HCT116 (cell line): ENCODE measurements at regions not wholly inside any gene's neighbourhood (a gene's known extent, or its start where the extent isn't known, plus 50 kb on each side); places are given as distances from the start of the nearest gene placed in this dataset.

Experiments used
- ATAC-seq: fragments of 200-7000 bp; cut with Tn5 transposase; 2 replicates; pipeline ENCODE4 v1.9.1; 2020; ENCODE audit warnings: mild to moderate bottlenecking, moderate library complexity
- BruUV-seq: library from RNA; stranded (reverse); fragments of 400-500 nt; replicated peaks from 2 replicates; lab custom pipeline; 2021; lab: Mats Ljungman, UMichigan
- CTCF ChIA-PET: fragments of 300-600 bp; sonication (Branson Sonifier 250); formaldehyde crosslinking; loops from one replicate; lab custom pipeline; 2021; ENCODE audit warnings: antibody characterized with exemption; lab: Charles Lee
- POLR2A ChIA-PET: fragments of 300-600, 350-600 bp; sonication (Branson Sonifier 250); formaldehyde crosslinking; loops from one replicate; lab custom pipeline; 2021; ENCODE audit warnings: antibody characterized with exemption; lab: Charles Lee
- RAD21 ChIA-PET, 2 experiments: fragments of 300-600 bp; sonication (Branson Sonifier 250); formaldehyde crosslinking; loops; one replicate each; lab custom pipeline; 2023; ENCODE audit warnings: low total read pairs in 2 of 2; ENCODE audit not compliant: uncharacterized antibody in 2 of 2, unreplicated experiment in 2 of 2, low non-redundant PET in 1 of 2; lab: Charles Lee
- DNase-seq: peaks from one replicate; pipeline ENCODE4 v3.0.0-alpha.2; 2010; ENCODE audit warnings: low read depth, low spot score
- H2AFZ ChIP-seq: fragments of 200-600 bp; shearing (Covaris generic), sonication (generic); 2 replicates; pipeline ENCODE4 v1.6.1; 2017; ENCODE audit warnings: low read depth, mixed run types, mixed read lengths, antibody characterized with exemption, low read length; ENCODE audit not compliant: poor library complexity, severe bottlenecking
- H3K27ac ChIP-seq: 2 replicates; pipeline ENCODE4 v1.5.1; 2012; ENCODE audit warnings: low read depth, low read length
- H3K27me3 ChIP-seq: fragments of 200-600 bp; sonication (generic); 2 replicates; pipeline ENCODE4 v1.6.1; 2016; ENCODE audit warnings: mixed run types, low read length, mixed read lengths; ENCODE audit not compliant: insufficient read depth
- H3K36me3 ChIP-seq, 2 experiments: fragments of 200-500 bp in 1 of 2; fragments of 200-600 bp in 1 of 2; sonication (Bioruptor generic) in 1 of 2; sonication (generic) in 1 of 2; 2 replicates each; pipeline versions ENCODE4 v1.5.1 to v1.6.1; 2014 to 2016; ENCODE audit warnings: low read length in 2 of 2, inconsistent platforms in 1 of 2, mixed read lengths in 1 of 2, mixed run types in 1 of 2; ENCODE audit not compliant: insufficient read depth in 2 of 2, control insufficient read depth in 1 of 2
- H3K4me1 ChIP-seq, 2 experiments: fragments of 200-600 bp in 1 of 2; sonication (generic) in 1 of 2; 2 replicates each; pipeline versions ENCODE4 v1.5.1 to v1.6.1; 2012 to 2017; ENCODE audit warnings: low read length in 2 of 2, inconsistent platforms in 1 of 2, mild to moderate bottlenecking in 1 of 2, mixed read lengths in 1 of 2, mixed run types in 1 of 2, moderate library complexity in 1 of 2; ENCODE audit not compliant: insufficient read depth in 2 of 2, control insufficient read depth in 1 of 2
- H3K4me2 ChIP-seq: fragments of 200-600 bp; sonication (generic); 2 replicates; pipeline ENCODE4 v1.6.1; 2017; ENCODE audit warnings: mixed run types, low read length, mixed read lengths
- H3K4me3 ChIP-seq, 2 experiments: fragments of 200-600 bp in 1 of 2; sonication (generic) in 1 of 2; replicated peaks in 1 of 2; 2 replicates each; pipeline ENCODE4 v1.5.1; 2011 to 2016; ENCODE audit warnings: low read length in 2 of 2, control low read depth in 1 of 2, low read depth in 1 of 2, mild to moderate bottlenecking in 1 of 2, mixed read lengths in 1 of 2, mixed run types in 1 of 2
- H3K79me2 ChIP-seq: fragments of 200-600 bp; sonication (generic); 2 replicates; pipeline ENCODE4 v1.6.1; 2017; ENCODE audit warnings: mild to moderate bottlenecking, mixed run types, low read length, moderate library complexity, mixed read lengths; ENCODE audit not compliant: insufficient read depth
- H3K9ac ChIP-seq: fragments of 200-600 bp; sonication (generic); 2 replicates; pipeline ENCODE4 v1.6.1; 2016; ENCODE audit warnings: low read length, mixed read lengths
- H3K9me2 ChIP-seq: fragments of 200-600 bp; sonication (generic), shearing (Covaris generic); 2 replicates; pipeline ENCODE4 v1.6.1; 2017; ENCODE audit warnings: mixed run types, mild to moderate bottlenecking, moderate library complexity; ENCODE audit not compliant: insufficient read depth
- H3K9me3 ChIP-seq, 2 experiments: fragments of 200-500 bp in 1 of 2; fragments of 200-600 bp in 1 of 2; sonication (Bioruptor generic) in 1 of 2; sonication (generic) in 1 of 2; 2 replicates each; pipeline ENCODE4 v1.6.1; 2014 to 2017; ENCODE audit warnings: low read length in 2 of 2, mixed read lengths in 2 of 2, inconsistent platforms in 1 of 2, low read depth in 1 of 2, mild to moderate bottlenecking in 1 of 2, mixed run types in 1 of 2, moderate library complexity in 1 of 2; ENCODE audit not compliant: control insufficient read depth in 1 of 2, insufficient read depth in 1 of 2
- H4K20me1 ChIP-seq: fragments of 200-600 bp; sonication (generic), shearing (Covaris generic); 2 replicates; pipeline ENCODE4 v1.6.1; 2017; ENCODE audit warnings: mixed run types, mild to moderate bottlenecking, moderate library complexity; ENCODE audit not compliant: insufficient read depth
- CEBPB ChIP-seq: IDR thresholded peaks from 2 replicates; pipeline ENCODE4 v1.6.1; 2012; ENCODE audit warnings: low read depth
- CTCF ChIP-seq, 3 experiments: fragments of 200-600 bp in 1 of 3; sonication (generic) in 1 of 3; IDR thresholded peaks in 2 of 3; conservative IDR thresholded peaks in 1 of 3; 2 replicates each; pipeline ENCODE4 v1.5.1; 2012 to 2017; ENCODE audit warnings: low read depth in 2 of 3, low read length in 2 of 3, antibody characterized with exemption in 1 of 3, borderline replicate concordance in 1 of 3, control low read depth in 1 of 3, mild to moderate bottlenecking in 1 of 3, mixed read lengths in 1 of 3, mixed run types in 1 of 3, moderate library complexity in 1 of 3; ENCODE audit not compliant: insufficient read depth in 1 of 3
- FOSL1 ChIP-seq: IDR thresholded peaks from 2 replicates; pipeline ENCODE4 v1.6.1; 2012; ENCODE audit warnings: low read depth
- SP1 ChIP-seq: IDR thresholded peaks from 2 replicates; pipeline ENCODE4 v1.6.1; 2012; ENCODE audit warnings: low read depth
- ZBTB33 ChIP-seq: IDR thresholded peaks from 2 replicates; pipeline ENCODE4 v1.6.1; 2011; ENCODE audit warnings: mild to moderate bottlenecking, low read length, moderate library complexity; ENCODE audit not compliant: insufficient replicate concordance; ENCODE audit errors: extremely low read depth
- ZFX ChIP-seq: fragments of 450-650 bp; IDR thresholded peaks from 2 replicates; pipeline ENCODE4 v1.6.1; 2017
- intact Hi-C: fragments of 100-400 bp; cut with micrococcal nuclease; formaldehyde crosslinking; loops from 2 replicates; pipeline ENCODE4 v1.10.0; 2022

GRCh38 chr3:107986505-107986904 is 104.3 kb downstream of the CD47 start:
- no peak overlapping the region for H3K27ac ChIP-seq
- H2AFZ ChIP-seq, result no peak overlapping the region
- POLR2A ChIA-PET, result no interaction called here
- TF ChIP-seq ZFX (no peak), FOSL1 (no peak), ZBTB33 (no peak), CEBPB (no peak)
- peaks cover 0 to 26% of the 10 kb centered on the region in 2 experiments; a peak in 3 of 4 replicates for H3K4me1 ChIP-seq
- CTCF ChIA-PET, result no interaction called here
- H3K9me3 ChIP-seq, result no peaks in the 10 kb centered on the region
- no peaks in the 10 kb centered on the region for H3K79me2 ChIP-seq
- H4K20me1 ChIP-seq, result no peaks in the 10 kb centered on the region
- no peaks in the 10 kb centered on the region for H3K9me2 ChIP-seq
- BruUV-seq, result no TSS peak
- DNase-seq (no peak), ATAC-seq (no peak)
- H3K4me2 ChIP-seq, result no peak overlapping the region
- intact Hi-C loops, result no loop called here
- H3K4me3 ChIP-seq, result no peak overlapping the region
- no peak overlapping the region for H3K9ac ChIP-seq
- H3K36me3 ChIP-seq, result no peaks in the 10 kb centered on the region
- RAD21 ChIA-PET, result no interaction called here
- no peaks in the 10 kb centered on the region for H3K27me3 ChIP-seq

- no peaks in the 10 kb centered on the region for H3K79me2 ChIP-seq
- H3K4me2 ChIP-seq, result no peak overlapping the region
- ChIA-PET RAD21 (no interaction called here), POLR2A (no interaction called here), CTCF (no interaction called here)
- H3K9me2 ChIP-seq, result no peaks in the 10 kb centered on the region
- H2AFZ ChIP-seq, result no peak overlapping the region
- no TSS peak for BruUV-seq
- DNase-seq (no peak), ATAC-seq (no peak)
- no peaks in the 10 kb centered on the region for H4K20me1 ChIP-seq
- peaks cover 0 to 26% of the 10 kb centered on the region in 2 experiments; a peak in 3 of 4 replicates for H3K4me1 ChIP-seq
- H3K4me3 ChIP-seq, result no peak overlapping the region
- H3K36me3 ChIP-seq, result no peaks in the 10 kb centered on the region
- no peaks in the 10 kb centered on the region for H3K27me3 ChIP-seq
- intact Hi-C loops, result no loop called here
- no peak overlapping the region for H3K27ac ChIP-seq
- TF ChIP-seq CEBPB (no peak), CTCF (IDR thresholded peaks at IDR 0.05 in 2 of 3, conservative IDR thresholded peaks at IDR 0.05 in 1 of 3; ENCODE audit: borderline replicate concordance in 1 of 3, insufficient read depth in 1 of 3, low read depth in 2 of 3, low read length in 2 of 3) (no peak), SP1 (no peak), ZFX (no peak)
- no peaks in the 10 kb centered on the region for H3K9me3 ChIP-seq
- H3K9ac ChIP-seq, result no peak overlapping the region
These were observed 105.3 kb downstream of the CD47 start for GRCh38 chr3:107985496-107985895.
